SH-SY5Y (cell line): ENCODE measurements at regions not wholly inside any gene's neighbourhood (a gene's known extent, or its start where the extent isn't known, plus 50 kb on each side); places are given as distances from the start of the nearest gene placed in this dataset.

ENCODE experiments used
- GATA2 ChIP-seq: IDR thresholded peaks from 2 replicates; pipeline ENCODE4 v1.6.1; 2011; ENCODE audit warnings: mild to moderate bottlenecking, low read depth, low read length
- GATA3 ChIP-seq: IDR thresholded peaks from 2 replicates; pipeline ENCODE4 v1.6.1; 2011; ENCODE audit warnings: low read depth, mild to moderate bottlenecking, low read length, moderate library complexity

DNA sequence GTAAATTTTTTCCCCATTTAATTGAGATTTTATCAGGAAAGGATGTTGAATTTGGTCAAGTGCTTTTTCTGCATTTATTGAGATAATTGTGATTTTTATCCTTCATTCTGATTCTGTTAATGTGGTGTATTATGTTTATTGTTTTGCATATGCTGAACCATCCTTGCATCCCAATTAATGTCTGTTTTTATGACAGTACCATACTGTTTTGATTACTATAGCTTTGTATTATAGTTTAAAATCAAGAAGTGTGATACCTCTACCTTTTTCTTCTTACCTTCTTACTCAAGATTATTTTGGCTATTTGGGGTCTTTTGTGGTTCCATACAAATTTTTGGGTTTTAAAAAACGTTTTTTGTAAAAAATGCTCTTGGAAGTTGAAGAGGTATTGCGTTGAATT is 357.2 kb downstream of the REEP3 start:
- TF ChIP-seq GATA2 (no peak), GATA3 (no peak)
